ENCODE measurements at regions not wholly inside any gene's neighbourhood (a gene's known extent, or its start where the extent isn't known, plus 50 kb on each side); places are given as distances from the start of the nearest gene placed in this dataset.
"Not testable (repeated sequence)": the region's sequence is repeated elsewhere in the genome, so short reads cannot be mapped to it uniquely, and the experiment has no call there.

GRCh38 chr20:17872959-17873358, 95.6 kb downstream of the SNX5 start:
- DNase-seq = no peak

GRCh38 chr20:17872434-17872833, 96.2 kb downstream of the SNX5 start:
- no peak for DNase-seq

GRCh38 chr20:17871886-17872285, 96.7 kb downstream of the SNX5 start:
- DNase-seq = no peak

GRCh38 chr20:17871181-17871580, 97.4 kb downstream of the SNX5 start:
- no peak for DNase-seq

- DNase-seq = no peak
Measured at GRCh38 chr20:17870086-17870740, 98.4 kb downstream of the SNX5 start.

GRCh38 chr20:17869295-17869994, 99.1 kb downstream of the SNX5 start:
- no peak for DNase-seq

- no peak for DNase-seq
Measured at GRCh38 chr20:17868700-17869231, 99.8 kb downstream of the SNX5 start.

GRCh38 chr20:17868151-17868550, 100.4 kb downstream of the SNX5 start:
- DNase-seq = no peak

- DNase-seq = no peak
Measured at GRCh38 chr20:17867131-17867925, 101.3 kb downstream of the SNX5 start.

GRCh38 chr20:17866234-17867001, 102.2 kb downstream of the SNX5 start:
- no peak for DNase-seq

GRCh38 chr20:17863577-17864292, 104.9 kb downstream of the SNX5 start:
- DNase-seq = no peak

GRCh38 chr20:17863209-17863576, 105.4 kb downstream of the SNX5 start:
- no peak for DNase-seq

- no peak for DNase-seq
Measured at GRCh38 chr20:17862171-17862570, 106.4 kb downstream of the SNX5 start.

GRCh38 chr20:17861620-17862019, 107.0 kb downstream of the SNX5 start:
- DNase-seq = not testable (repeated sequence)

- DNase-seq = no peak
Measured at GRCh38 chr20:17860301-17861197, 108.0 kb downstream of the SNX5 start.

- DNase-seq = no peak
Measured at GRCh38 chr20:17859616-17860232, 108.9 kb downstream of the SNX5 start.

- DNase-seq = no peak
Measured at GRCh38 chr20:17859002-17859615, 109.5 kb downstream of the SNX5 start.

- DNase-seq = no peak
Measured at GRCh38 chr20:17858450-17859001, 110.1 kb downstream of the SNX5 start.

- no peak for DNase-seq
Measured at GRCh38 chr20:17857639-17858449, 110.8 kb downstream of the SNX5 start.

Data from stimulated activated CD4-positive, alpha-beta T cell treated with anti-CD3 and anti-CD28 coated beads, Interleukin-1b, Interleukin-23, amount 100 ng/mL, for 48 hours (primary cell).